CD4-positive, alpha-beta T cell treated with Interleukin-17A for 1 hour (primary cell): ENCODE measurements at regions not wholly inside any gene's neighbourhood (a gene's known extent, or its start where the extent isn't known, plus 50 kb on each side); places are given as distances from the start of the nearest gene placed in this dataset.
"Not testable (repeated sequence)": the region's sequence is repeated elsewhere in the genome, so short reads cannot be mapped to it uniquely, and the experiment has no call there.

Experiments
- DNase-seq: peaks from one replicate; pipeline ENCODE4 v3.0.0-alpha.2; 2020

DNA sequence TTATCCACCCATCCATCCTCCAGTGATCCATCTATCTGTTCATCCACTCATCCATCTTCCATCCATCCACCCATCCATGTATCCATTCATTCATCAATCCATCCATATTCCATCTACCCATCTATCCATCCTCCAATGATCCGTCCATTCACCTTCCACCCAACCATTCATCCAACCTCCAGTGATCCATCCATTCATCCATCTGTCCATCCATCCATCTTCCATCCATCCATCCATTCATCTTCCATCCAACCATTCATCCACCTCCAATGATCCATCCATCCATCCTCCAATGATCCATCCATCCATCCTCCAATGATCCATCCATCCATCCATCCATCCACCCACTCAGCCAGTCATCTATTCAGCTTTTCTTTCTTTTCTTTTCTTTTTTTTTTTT, 156.5 kb upstream of the WSCD1 start:
- no peak for DNase-seq

DNA sequence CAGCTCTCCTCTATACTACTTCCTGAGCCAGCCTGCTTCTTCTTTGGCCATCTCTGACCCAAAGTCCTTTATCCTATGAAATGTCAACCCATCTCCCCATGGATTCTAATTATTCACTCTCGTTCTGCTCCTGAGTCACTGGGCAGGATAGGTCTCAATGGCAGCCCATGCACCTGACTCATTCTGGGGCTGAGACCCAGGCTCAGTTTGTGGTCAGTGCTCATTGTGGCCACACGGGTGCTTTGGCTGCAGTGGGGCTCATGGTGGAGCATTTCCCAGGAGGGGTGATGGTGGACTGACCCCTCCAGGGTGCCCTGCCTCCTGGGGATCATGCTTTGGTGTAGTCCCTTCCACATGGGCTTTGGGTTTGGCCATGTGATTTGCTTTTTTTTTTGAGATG, 154.8 kb upstream of the WSCD1 start:
- no peak for DNase-seq

DNA sequence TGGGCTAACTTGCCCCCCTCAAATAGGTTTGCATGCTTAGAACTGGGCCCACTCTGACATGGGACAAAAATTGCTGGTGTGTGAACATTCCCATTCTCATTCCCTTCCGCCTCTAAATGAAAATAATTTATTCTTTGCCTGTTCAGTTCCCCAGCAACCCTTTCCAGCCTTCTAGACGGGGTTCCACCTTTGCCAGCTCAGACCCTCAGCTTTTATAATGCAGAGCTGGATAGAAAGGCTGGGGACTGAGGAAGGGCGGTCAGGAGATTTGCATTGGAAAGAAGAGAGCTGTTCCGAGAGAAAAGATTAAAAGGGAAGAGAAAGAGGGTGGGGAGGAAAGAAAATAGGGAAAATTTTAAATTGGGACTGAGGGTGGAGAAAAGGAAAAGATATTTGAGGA, 151.1 kb upstream of the WSCD1 start:
- no peak for DNase-seq

DNA sequence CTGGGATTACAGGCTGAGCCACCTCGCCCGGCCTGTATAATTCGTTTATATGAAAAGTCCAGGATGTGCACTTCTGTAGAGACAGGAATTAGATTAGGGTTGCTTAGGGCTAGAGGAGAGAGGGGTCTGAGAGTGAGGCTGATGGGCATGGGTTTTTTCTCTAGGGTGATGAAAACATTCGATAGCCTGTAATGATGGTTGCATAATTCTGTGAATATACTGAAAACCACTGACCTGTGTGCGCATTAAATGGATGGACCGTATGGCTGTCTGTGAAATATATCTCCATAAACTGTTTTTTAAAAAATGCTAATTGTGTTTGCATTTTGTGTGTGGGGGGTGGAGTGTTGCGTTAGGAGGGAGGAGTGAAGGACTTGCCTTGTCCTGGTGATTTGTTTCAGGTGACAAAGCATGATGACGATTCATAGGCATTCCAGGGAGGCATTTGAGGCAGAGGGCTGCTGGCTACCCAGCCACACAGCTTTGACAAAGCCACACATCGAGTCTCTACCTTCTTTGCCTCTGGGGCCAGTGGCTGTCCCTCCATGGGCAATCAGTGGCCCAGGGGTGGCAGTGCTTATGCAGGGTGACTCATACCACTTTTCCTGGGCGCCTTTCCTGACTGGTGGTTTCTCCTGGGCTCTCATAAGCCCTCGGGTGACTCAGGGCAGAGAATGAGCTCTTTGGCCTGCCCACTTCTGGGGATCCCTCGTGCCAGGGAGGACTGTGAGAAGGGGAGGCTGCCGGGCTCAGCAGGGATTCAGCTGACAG, 148.5 kb upstream of the WSCD1 start:
- no peak for DNase-seq

DNA sequence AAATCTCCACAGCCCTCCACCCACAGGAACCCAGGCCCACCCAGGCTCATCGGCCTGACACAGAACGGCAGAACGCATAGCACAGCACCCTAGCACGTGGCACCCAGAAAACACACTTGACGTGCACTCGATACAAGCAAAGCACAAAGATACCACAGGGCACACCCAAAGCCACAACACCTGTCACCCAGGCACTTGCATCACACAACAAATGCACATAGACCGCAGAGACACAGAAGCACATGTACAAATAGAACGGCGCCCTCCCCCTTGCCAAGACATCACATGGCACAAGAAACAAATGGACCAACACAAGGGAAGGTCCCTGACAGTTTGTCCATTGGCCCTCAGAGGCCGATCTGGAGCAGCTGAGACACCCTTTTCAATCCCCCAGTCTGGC, 147.7 kb upstream of the WSCD1 start:
- no peak for DNase-seq

DNA sequence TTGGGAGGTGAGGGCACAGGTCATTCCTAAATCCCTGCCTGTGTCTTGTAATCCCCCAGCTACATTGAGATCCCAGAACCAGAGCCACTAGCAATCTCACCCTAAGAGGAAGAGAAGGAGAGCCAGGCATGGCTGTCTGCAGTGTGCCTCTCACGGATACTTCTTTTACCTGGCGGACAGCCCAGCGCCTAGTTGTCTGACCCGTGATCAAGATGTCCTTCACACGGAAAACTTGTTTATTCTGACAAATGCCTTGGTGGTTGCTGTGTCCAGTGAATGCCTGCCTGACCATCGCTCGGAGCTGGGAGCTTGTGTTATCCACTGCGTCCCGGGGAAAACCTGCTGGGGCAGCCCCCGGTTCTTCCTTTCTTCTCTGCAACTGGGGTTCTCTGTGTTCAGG, 140.5 kb upstream of the WSCD1 start:
- no peak for DNase-seq

DNA sequence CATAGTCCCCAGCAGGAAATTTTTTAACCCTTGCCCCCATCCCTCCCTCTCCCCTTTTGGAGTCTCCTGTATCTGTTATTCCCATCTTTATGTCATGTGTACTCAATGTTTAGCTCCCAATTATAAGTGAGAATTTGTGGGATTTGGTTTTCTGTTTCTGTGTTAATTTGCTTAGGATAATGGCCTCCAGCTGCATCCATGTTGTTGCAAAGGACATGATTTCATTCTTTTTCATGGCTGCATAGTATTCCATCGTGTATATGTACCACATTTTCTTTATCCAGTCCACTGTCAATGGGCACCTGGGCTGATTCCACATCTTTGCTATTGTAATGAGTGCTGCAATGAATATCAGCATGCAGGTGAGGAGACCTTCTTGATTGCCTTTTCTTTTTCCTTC, 139.6 kb upstream of the WSCD1 start:
- DNase-seq: not testable (repeated sequence)

DNA sequence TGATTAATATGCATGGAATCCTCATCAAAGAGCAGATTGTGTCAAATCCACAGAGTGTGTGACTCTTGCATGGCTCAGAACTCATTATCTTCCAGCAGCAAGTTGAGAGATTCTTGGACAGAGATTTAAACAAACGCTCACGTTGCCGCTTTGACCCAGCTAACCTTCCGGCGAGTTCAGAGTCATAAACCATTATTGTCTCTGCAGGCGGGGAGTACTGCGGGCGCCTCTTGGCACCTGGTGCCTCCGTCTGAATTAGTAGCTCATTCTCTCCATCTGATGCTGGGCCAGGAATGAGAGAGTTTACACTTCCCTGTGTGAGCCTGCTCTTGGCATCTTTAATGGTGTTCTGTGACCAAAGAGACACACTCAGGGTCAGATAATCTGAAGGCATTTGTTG, 138.6 kb upstream of the WSCD1 start:
- DNase-seq: no peak

DNA sequence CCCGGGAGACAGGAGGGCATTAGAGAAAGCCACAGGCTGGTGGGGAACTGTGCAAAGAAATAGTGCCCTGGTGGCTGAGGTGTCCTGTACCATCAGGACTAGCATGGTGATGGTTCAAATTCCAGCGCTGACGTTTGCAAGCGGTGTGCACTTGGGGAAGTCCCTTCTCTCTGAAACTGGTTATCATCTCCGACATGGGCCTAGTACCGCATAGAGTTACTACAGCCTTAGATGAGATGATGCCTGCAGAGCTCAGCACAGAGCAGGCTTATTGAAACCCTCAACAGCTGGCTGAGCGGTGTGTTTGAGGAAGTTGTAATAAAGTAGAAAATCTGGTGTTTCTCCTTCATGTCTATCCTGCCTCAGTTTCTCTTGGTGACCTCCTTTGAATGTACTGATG, 136.7 kb upstream of the WSCD1 start:
- DNase-seq: no peak

DNA sequence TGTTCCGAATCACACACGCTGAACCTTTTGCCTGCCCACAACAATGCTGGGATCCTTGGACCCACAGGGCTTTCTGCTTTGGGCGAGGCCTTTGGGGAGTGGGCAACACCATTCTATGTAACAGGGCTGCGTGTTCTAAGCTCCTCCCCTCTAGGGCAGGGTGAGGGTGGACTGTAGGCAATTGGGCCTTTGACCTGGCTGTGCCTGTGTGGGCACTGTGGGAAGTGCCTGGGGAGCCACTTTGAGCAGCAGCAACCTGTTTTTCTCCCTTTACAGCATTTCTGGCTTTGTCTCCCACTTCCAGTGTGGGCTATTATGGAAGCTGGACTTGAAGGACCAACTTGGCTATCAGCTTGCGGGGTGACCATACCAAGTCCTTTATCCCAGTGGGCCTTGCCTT, 128.9 kb upstream of the WSCD1 start:
- DNase-seq: no peak

DNA sequence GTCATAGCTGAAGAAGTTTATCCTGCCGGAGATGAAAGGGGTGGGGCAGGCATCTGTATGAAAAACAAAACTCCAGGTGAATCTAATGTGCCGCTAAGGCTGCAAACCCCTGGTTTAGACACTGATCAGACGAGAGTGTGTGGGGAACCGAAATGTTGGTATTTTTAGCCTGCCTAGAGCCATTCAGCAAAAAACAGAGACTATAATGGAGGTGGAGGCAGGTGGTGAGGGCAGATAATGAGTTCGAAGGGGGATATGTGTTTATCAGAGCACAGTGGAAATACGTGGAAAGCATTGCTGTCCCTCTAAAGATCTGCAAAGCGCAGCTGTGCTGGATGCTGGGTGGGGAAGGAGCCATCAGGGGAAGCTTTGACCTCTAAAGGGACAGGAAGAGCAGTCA, 127.5 kb upstream of the WSCD1 start:
- no peak for DNase-seq

DNA sequence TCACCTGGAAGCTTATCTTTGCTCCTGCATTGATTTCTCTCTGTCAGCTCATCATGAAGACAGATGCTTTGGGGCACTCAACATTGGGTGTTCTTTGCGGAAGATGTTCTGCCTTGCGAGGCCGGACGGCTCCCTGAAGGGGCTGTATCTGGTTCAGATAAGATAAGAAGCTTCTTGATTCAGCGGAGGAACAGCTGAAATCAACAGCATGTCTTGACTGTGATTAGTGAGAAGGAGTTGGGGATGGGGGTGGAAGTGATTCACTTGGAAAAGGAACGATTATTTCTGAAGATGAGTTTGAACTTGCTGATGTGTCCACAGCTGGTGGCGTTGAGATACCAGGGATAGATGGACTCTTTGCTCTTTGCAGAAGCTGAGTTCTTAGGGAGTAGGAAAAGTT, 126.9 kb upstream of the WSCD1 start:
- no peak for DNase-seq

DNA sequence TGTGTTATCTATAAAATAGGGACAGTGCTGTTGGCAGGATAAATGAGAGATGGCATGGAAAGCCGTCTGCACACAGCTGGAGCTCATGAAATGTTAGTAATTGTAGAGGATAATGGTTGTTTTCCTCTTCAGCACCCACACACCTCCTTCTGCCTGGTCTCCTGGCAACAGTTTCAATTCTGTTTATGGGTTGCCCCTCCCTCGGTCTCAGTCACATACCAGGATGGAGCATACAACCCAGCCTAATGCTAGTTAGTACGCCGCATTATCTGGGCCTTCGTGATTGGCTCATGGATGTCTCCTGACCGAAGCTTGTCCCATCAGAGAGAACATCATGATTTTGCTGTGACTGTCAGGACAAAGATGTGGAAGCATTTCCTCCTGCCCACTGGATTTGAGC, 126.2 kb upstream of the WSCD1 start:
- no peak for DNase-seq

DNA sequence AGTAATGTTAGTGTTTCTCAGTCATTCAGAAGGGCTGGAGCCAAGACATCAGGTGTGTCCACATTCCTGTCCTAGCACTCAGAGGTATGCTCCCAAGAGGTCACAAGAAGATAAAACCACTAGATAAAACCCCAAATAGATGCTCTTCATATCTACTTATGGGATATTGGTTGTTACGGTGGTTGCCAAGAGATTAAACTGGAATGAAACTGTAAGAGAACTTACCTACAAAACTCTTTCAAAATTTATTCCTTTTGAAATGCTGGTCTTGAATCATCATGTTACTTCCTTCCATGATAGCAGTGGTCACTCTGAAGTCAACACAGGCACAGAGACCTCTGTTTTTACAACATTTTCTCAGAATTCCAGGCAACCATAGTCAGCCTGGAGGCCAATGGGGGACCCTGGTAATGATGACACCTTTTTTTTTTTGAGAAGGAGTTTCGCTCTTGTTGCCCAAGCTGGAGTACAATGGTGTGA, 122.4 kb upstream of the WSCD1 start:
- DNase-seq: no peak

DNA sequence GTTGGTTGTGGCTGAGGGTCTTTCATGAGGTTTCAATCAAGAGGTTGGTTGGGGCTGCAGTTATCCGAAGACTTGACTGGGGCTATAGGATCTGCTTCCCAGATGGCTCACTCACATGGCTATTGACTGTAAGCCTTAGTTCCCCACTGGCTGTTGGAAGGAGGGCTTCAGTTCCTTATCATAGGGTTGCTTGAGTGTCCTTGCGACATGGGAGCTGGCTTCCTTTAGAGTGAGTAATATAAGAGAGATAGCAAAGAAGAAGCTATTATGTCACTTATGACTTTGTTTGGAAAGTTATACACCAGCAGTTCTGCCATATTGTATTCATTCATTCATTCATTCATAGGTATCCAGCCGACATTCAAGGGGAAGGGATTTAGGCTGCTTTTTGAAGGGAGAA, 121.4 kb upstream of the WSCD1 start:
- no peak for DNase-seq

DNA sequence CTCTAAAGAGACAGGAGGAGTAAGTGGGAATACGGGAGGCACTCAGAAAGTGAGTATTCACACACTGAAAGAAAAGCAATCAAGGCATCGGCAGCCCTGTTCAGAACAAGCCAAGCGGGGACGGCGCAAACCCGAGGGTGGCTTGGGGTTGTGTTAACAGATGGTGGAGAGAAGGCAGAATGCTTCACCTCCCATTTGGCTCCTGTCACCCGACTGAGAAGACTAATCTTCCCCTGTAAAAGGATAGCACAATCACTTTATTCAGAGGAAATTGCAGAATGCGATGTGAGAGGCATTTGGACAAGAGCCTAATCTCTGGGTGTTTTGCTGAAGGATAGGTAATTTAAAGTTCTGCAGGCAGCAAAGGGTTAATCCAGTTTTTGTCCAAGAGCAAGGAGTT, 119.3 kb upstream of the WSCD1 start:
- no peak for DNase-seq

DNA sequence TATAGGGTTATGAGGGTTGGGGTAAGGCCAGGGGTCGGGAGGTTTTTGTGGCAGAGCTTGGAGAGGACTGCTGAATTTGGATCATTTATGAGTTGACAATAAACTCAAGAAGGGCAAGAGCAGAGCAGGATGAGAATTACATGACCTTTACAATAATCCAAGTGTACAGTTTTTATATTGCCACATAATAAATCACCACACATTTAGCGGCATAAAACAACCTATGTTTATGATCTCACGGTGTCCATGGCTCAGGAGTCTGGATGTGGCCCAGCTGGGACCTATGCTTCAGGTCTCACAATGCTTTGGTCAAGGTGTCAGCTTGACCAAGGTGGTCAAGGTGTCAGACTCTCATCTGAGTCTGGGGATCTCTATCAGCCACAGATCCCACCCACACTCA, 118.3 kb upstream of the WSCD1 start:
- no peak for DNase-seq

DNA sequence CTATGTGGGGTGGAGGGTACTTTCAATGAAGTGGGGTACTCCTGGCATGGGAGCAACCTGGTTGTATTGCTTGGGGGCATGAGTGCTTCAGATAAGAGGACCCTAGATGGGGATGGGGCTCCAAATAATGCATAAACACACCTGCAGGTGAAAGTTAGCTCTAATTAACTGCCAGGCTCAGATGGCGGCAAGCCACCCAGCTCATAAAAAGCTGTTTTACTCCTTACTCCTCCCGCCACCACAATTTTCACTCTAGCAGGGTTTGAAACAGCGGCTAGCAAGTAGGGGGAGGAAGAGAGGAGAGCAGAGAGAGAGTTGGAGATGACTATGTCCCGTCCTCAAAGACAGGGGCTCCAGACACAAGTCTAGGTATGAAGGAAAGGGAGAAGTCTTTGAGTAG, 117.7 kb upstream of the WSCD1 start:
- DNase-seq: no peak

DNA sequence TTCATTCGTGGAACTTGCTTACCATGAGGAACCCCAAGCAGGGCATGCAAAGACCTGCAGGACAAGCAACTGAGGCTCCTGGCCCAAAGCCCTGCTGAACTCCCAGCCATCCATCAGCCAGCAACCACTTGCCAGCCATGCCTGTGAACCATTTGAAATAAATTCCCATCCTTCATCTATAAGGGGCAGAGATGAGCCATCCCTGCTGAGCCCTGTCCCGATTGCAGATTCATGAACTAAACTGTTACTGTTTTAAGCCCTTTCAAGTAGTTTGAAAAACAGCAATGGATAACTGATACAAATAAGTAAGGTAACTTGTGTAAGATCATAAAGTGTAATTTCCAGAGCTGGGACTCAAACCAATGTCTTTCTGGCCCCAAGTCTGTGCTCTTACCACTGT, 114.4 kb upstream of the WSCD1 start:
- no peak for DNase-seq

DNA sequence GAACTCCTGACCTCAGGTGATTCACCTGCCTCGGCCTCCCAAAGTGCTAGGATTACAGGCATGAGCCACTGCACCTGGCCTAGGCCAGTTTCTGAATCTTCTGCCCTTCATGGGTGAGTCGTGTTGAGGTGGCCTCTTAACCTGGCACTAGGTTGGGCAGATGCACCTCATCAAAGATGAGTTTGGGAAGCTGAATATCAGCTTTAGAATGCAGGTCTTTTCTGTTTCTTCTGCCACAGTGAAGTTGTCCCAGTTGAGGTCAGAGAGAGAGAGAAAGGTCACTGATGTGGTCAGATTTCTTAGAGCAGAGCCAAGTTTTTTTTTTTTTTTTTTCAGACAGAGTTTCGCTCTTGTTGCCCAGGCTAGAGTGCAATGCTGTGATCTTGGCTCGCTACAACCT, 111.3 kb upstream of the WSCD1 start:
- no peak for DNase-seq

DNA sequence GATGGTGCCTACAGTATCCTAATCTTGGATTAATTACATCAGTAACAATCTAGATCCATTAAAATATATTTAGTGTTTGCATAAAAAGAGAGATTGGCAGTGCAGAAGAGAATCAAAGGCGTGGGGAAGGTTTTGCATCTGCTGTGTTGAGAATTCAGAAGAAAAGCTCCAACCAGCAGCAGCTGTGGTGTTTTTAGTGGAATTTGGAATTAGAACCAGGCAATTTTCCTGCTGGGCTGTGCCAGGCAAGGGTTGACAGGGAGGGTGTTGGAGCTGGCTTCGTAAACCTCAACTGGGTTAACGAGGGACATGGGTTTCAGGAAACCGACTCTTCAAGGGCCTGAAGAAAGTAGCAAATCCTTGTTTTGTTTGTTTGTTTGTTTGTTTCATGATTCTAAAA, 107.8 kb upstream of the WSCD1 start:
- no peak for DNase-seq

DNA sequence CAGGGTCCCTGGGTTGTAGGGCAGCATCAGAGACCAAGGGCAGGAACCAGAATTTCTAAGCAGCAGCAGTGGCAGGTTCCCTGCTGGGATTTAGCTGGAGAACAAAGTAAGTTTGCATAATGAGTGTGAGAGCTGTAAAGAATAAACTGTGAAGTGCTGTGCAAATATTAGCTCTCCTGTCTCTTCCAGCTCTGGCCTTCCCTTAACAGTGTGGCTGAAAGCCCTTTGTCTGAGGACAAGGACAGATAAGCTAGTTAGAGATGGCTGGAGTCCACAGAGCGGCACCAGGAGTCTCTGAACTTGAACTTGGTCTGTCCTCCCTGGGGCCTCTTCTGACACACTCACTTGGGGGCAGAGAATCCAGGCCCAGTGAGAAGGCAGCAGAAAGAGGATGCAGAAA, 98.2 kb upstream of the WSCD1 start:
- no peak for DNase-seq

DNA sequence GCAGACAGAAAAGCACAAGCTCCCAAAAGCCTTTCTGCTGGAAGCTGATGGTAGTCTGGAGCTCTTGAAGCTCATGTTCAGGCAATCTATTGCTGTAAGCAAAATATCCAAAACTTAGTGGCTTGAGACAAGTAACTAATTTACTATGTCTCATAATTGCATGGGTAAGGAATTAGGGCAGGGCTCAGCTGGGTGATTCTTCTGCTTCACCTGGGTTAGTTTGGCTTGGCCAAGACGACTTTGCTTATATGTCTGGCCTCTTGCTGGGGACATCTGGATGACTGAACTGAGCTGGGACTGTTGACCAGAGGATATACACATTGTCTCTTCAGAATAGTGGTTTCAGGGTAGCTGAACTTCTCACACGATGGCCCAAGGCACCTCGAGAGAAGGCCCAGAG, 96.8 kb upstream of the WSCD1 start:
- DNase-seq: no peak

DNA sequence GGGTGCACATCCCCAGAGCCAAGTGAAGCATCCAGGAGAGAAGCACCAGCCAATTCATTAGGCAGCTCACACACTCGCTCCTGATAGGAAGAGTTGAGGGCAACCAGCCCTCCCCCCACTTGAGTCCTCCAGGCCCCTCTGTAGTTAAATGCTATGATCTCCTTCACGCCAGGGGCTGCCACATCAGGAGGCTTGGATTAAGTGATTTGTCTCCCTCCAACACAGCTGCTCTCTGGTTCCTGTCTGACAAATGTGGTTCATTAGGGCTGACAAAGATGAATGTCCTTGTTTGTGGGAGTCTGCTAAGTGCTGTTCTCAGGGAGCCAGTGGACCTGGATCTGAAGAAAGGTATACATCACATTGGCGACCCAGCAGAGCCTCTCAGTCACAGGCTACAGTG, 94.5 kb upstream of the WSCD1 start:
- no peak for DNase-seq

DNA sequence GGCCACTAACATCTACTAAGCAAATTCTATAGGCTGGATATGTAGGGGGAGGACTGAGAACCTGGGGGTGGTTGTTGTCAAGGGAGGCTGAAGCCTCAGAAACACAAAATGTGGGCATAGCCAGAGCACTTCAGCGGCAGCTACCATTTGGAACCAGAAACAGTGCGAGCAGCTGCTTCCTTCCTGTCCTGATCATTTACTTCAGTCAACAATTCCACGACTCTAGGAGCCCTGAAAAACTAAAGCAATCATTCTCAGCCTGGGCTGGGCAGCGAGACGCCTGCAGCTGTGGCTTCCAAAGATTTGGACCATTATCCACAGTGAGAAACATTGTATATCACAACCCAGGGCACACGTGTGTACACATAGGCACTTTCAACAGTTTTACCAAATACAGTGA, 93.9 kb upstream of the WSCD1 start:
- no peak for DNase-seq

DNA sequence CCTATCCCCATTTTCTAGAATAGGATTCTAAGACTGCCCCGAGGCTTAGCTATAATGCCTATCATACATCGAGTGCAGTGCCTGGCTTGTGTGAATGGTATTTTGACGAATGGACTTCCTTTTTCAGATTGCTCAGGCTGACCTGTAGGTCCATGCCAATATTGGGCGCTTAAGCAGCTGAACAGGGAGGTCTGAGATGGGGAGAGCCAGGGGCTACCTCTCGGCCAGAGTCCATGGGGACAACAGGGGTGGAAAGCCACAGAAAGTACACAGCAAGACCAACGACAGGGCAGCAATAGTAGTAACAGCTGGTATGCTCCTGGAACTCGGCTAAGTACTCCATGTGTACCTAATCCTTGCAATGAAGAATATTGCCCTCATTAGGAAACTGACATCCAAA, 91.7 kb upstream of the WSCD1 start:
- DNase-seq: no peak
